GM08714 (cell line): ENCODE measurements at regions not wholly inside any gene's neighbourhood (a gene's known extent, or its start where the extent isn't known, plus 50 kb on each side); places are given as distances from the start of the nearest gene placed in this dataset.

Experiments used
- H3K4me3 ChIP-seq: fragments of 200-500 bp; sonication (Bioruptor generic); 2 replicates; pipeline ENCODE4 v1.5.1; 2014; ENCODE audit warnings: mild to moderate bottlenecking, low read length, inconsistent platforms
- ZNF274 ChIP-seq: IDR thresholded peaks from 2 replicates; pipeline ENCODE4 v1.6.1; 2012; ENCODE audit warnings: mild to moderate bottlenecking, low read depth, low read length

- no peak overlapping the region for H3K4me3 ChIP-seq
- no peak for TF ChIP-seq ZNF274
Measured at GRCh38 chr1:87549738-87550137, 221.1 kb downstream of the LMO4 start.

- H3K4me3 ChIP-seq, result no peak overlapping the region
- TF ChIP-seq ZNF274, result no peak
Measured at GRCh38 chr1:87553511-87553910, 224.8 kb downstream of the LMO4 start.

- no peak for TF ChIP-seq ZNF274
- H3K4me3 ChIP-seq, result no peak overlapping the region
Measured at GRCh38 chr1:87555366-87555765, 226.7 kb downstream of the LMO4 start.

GRCh38 chr1:87556326-87556725, 227.6 kb downstream of the LMO4 start:
- TF ChIP-seq ZNF274, result no peak
- H3K4me3 ChIP-seq, result no peak overlapping the region

GRCh38 chr1:87558921-87559320, 230.2 kb downstream of the LMO4 start:
- no peak for TF ChIP-seq ZNF274
- H3K4me3 ChIP-seq, result no peak overlapping the region

GRCh38 chr1:87560137-87560536, 231.5 kb downstream of the LMO4 start:
- no peak overlapping the region for H3K4me3 ChIP-seq
- no peak for TF ChIP-seq ZNF274

GRCh38 chr1:87560601-87561360, 232.1 kb downstream of the LMO4 start:
- H3K4me3 ChIP-seq, result no peak overlapping the region
- no peak for TF ChIP-seq ZNF274

- H3K4me3 ChIP-seq, result no peak overlapping the region
- TF ChIP-seq ZNF274, result no peak
Measured at GRCh38 chr1:87563211-87563610, 234.5 kb downstream of the LMO4 start.

- TF ChIP-seq ZNF274, result no peak
- H3K4me3 ChIP-seq, result no peak overlapping the region
Measured at GRCh38 chr1:87565861-87566260, 237.2 kb downstream of the LMO4 start.

GRCh38 chr1:87568005-87568404, 239.3 kb downstream of the LMO4 start:
- H3K4me3 ChIP-seq, result no peak overlapping the region
- no peak for TF ChIP-seq ZNF274

GRCh38 chr1:87568911-87569310, 240.2 kb downstream of the LMO4 start:
- H3K4me3 ChIP-seq, result no peak overlapping the region
- no peak for TF ChIP-seq ZNF274

- H3K4me3 ChIP-seq, result no peak overlapping the region
- no peak for TF ChIP-seq ZNF274
Measured at GRCh38 chr1:87572008-87572407, 243.3 kb downstream of the LMO4 start.

- TF ChIP-seq ZNF274, result no peak
- no peak overlapping the region for H3K4me3 ChIP-seq
Measured at GRCh38 chr1:87572891-87573290, 244.2 kb downstream of the LMO4 start.

GRCh38 chr1:87575528-87575927, 246.8 kb downstream of the LMO4 start:
- TF ChIP-seq ZNF274, result no peak
- H3K4me3 ChIP-seq, result no peak overlapping the region

GRCh38 chr1:87578464-87578863, 249.8 kb downstream of the LMO4 start:
- TF ChIP-seq ZNF274, result no peak
- no peak overlapping the region for H3K4me3 ChIP-seq

GRCh38 chr1:87583459-87583858, 254.8 kb downstream of the LMO4 start:
- H3K4me3 ChIP-seq, result no peak overlapping the region
- no peak for TF ChIP-seq ZNF274

GRCh38 chr1:87584586-87584985, 255.9 kb downstream of the LMO4 start:
- TF ChIP-seq ZNF274, result no peak
- H3K4me3 ChIP-seq, result no peak overlapping the region
